Activated naive CD4-positive, alpha-beta T cell treated with Interleukin-2 at 50 U/mL for 16 hours (primary cell): ENCODE measurements at regions not wholly inside any gene's neighbourhood (a gene's known extent, or its start where the extent isn't known, plus 50 kb on each side); places are given as distances from the start of the nearest gene placed in this dataset.

ENCODE experiments used
- DNase-seq: peaks from one replicate; pipeline ENCODE4 v3.0.0-alpha.2; 2020

DNA sequence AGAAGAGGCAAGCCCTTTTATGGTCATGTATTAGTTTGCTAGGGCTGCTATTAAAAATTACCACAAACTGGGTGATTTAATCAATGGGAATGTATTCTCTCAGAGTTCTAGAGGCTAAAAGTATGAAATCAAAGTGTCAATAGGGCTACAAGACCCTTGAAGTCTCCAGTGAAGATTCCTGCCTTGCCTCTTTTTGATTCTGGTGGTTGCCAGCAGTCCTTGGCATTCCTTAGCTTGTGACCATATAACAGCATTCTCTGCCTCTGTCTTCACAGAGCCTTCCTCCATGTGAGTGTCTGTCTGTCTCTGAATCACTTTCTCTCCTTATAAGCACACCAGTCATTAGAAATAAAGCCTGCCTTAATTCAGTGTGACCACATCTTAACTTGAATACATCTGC is 282.7 kb downstream of the KCNN2 start:
- DNase-seq, result no peak

DNA sequence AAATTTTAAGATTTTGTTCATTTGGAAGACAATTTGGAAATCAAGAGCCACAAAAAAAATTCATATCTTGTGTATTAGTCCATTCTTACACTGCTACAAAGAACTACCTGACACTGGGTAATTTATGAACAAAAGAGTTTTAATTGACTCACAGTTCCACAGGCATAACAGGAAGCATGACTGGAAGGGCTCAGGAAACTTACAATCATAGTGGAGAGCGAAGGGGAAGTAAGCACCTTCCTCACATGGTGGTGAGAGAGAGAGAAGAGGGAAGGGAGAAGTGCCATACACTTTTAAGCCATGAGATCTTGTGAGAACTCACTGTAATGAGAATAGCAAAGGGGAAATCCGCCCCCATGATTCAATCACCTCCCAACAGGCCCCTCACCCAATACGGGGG is 274.4 kb downstream of the KCNN2 start:
- DNase-seq, result no peak

DNA sequence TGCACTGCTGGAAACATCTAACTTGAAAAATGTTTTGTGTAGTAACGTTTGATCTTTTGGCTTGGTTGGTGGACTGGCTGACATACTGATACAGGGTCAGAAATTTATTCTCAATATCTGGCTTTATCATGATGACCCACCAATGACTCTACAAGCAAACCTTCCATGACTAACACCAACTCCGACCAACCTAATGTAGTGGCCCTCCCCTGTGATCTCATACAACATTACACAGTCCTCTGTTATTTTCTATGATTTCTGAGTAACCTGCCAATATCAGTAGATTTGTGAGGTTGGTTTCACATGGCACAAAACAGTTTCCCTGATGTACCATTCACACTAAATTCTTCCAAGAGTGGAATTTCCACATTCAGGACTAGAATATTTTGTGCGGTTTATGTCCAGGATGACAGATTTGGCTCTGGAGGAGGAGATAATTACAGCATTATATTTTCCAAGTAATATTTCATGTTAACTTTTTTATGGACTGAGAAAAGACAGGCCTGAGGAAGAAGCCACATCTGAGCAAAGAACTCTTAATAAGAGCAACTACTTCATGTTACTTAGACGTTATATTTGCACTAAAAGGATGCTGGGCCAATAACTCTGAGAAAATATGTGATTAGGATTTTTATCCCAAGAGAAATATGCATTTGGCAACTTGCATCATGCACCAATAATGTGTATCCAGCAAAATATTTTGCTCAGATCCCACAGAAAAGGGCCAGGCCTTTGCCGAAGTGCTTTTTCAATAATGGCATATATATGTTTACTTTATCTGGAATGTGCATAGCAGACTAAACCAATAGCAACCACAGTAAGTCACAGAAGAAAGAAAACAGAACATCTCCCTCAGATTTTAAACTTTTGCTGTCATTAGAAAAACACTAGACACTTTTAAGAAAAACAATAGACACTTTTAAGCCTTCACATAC is 273.4 kb downstream of the KCNN2 start:
- no peak for DNase-seq

DNA sequence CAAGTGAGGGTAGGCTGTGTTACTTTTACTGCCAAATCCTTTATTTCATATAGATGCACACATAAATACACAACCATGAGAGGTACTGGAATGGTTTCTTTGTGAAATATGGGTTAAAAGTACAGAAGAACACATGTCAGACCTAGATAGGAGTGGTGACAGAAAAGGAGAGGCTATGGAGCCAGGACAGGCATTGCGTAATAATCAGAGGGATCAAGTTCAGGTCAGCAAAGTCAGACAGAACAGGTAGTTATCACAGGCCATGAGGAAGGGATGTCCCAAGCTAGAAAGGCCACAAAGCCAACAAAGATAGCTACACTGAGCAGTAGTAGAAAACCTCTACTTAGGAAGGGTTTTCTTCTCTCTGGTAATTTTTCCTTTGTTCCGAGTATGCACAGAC is 272.6 kb downstream of the KCNN2 start:
- no peak for DNase-seq

DNA sequence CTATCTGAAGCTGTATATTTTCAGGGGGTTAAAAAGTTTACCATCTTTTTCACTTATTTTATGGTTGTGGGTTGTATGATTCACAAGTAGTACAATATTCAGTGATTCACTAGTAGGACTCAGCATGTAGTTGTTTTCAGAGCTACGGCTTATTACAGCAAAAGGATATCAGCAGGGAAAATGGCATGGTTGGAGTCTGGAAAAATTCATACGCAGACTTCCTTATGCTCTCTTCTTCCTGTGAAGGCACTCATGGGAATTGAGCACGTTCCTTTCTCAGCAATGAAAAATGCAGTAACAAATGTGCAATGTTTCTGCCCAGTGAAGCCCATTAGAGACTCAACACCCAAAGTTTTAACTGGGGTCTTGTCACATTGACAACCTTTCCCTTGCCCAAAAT is 250.5 kb downstream of the KCNN2 start:
- no peak for DNase-seq

DNA sequence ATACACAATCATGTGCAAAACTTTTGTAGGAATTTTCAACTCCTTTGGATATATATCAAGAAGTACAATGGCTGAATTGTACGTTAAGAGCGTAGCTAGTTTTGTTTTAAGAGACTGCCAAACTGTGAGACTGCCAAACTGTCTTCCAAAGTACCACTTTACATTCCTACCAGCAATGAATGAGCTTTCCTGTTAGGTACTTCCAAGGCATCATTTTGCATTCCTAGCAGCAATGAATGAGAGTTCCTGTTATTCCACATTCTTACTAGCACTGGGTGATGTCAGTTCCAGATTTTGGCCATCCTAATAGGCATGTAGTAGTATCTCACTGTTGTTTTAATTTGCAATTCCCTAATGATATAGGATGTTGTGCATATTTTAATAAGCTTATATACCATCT is 219.3 kb downstream of the KCNN2 start:
- no peak for DNase-seq

DNA sequence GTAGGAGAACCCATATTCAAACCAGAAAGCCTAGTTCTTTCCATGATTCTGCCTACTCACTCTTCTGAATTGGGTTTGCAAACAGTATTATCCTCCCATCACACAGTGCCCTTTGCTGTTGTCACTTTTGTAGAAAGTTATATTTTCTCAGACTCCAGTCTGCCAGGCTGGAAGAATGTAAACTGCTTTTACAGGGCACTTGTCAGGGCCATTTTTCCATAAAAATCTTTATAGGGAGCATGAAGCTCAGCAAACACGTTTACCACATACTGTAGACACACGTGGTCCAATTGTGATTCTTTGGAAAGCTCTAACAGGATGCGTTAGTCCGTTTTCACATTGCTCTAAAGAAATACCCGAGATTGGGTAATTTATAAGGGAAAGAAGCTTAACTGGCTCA is 204.0 kb downstream of the KCNN2 start:
- DNase-seq, result no peak

DNA sequence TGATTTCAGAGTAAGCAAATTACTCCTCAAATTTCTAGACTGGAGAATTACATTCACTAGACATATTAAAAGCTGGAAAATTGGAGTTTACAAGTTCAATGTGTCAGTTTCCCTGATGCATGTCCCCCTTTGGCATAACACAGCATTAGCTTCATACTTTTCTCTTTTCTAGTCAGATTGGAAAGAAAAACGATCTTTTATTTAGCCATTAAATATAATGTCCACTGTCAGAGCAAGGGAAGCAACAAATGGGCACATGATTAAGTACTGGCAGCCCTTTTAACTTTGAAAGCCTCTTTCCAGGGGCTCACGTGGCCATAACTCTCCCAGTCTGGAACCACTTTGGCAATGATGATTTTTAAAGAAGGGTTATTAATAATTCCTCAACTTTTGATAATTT is 203.3 kb downstream of the KCNN2 start:
- no peak for DNase-seq

DNA sequence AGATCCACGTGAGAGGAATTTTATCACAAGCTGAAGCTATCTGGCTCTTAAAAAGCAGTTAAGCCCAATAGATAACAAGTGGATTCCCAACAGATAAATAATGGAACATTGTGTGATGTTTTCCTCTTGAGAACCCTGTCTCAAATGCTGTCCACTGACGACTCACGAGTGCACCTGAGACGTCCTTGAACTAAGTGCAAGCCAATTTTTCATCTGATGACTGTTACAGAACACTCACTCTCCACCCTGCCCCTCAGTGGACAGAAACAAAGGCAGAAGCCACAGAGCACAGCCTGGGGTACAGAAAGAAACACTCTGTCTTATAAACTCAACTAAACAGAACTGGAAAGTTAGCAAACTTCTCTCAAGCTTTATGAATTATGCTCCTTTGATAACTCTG is 199.5 kb downstream of the KCNN2 start:
- no peak for DNase-seq
